Thymus (tissue), 11 donors: ENCODE measurements at regions not wholly inside any gene's neighbourhood (a gene's known extent, or its start where the extent isn't known, plus 50 kb on each side); places are given as distances from the start of the nearest gene placed in this dataset.
A peak's percentile ranks its signal among the peaks of the same experiment; 100 is the strongest.

Experiments
- DNase-seq, 9 donors: peaks; one replicate each; pipeline ENCODE4 v3.0.0-alpha.2; 2013; ENCODE audit warnings: low spot score in 9 of 9, low read depth in 6 of 9, missing footprints in 1 of 9
- H3K27ac ChIP-seq, 2 donors: one replicate each; pipeline ENCODE4 v1.5.1; 2013; ENCODE audit warnings: control low read depth in 1 of 2, low read depth in 1 of 2, low read length in 1 of 2, mild to moderate bottlenecking in 1 of 2, moderate library complexity in 1 of 2
- H3K27me3 ChIP-seq, 2 donors: one replicate each; pipeline ENCODE4 v1.5.1; 2013; ENCODE audit warnings: low read length in 1 of 2; ENCODE audit not compliant: control insufficient read depth in 2 of 2, insufficient read depth in 1 of 2
- H3K36me3 ChIP-seq, 2 donors: one replicate each; pipeline ENCODE4 v1.5.1; 2013; ENCODE audit warnings: low read length in 1 of 2, mild to moderate bottlenecking in 1 of 2, moderate library complexity in 1 of 2; ENCODE audit not compliant: control insufficient read depth in 2 of 2, insufficient read depth in 2 of 2
- H3K4me1 ChIP-seq, 2 donors: one replicate each; pipeline ENCODE4 v1.5.1; 2013; ENCODE audit warnings: low read length in 2 of 2; ENCODE audit not compliant: control insufficient read depth in 2 of 2, insufficient read depth in 2 of 2
- H3K4me3 ChIP-seq, 2 donors: one replicate each; pipeline ENCODE4 v1.5.1; 2013; ENCODE audit warnings: low read length in 2 of 2, control low read depth in 1 of 2, mild to moderate bottlenecking in 1 of 2
- H3K9me3 ChIP-seq, 2 donors: one replicate each; pipeline ENCODE4 v1.5.1; 2013; ENCODE audit warnings: low read length in 1 of 2, mild to moderate bottlenecking in 1 of 2; ENCODE audit not compliant: control insufficient read depth in 2 of 2, insufficient read depth in 1 of 2
- WGBS: extraction: QIAGEN DNeasy Blood & Tissue Kit; methylation state at CpG from one replicate; pipeline ENCODE4 v1.1.7; 2013; 5-methylcytosine and 5-hydroxymethylcytosine counted together
- donor health status: healthy.

- H3K27ac ChIP-seq, result no peak overlapping the region
- WGBS, result 98% methylated on average over 2 of the region's 2 CpGs
- no peak for DNase-seq
- no peaks in the 10 kb centered on the region for H3K36me3 ChIP-seq
- no peak overlapping the region for H3K4me3 ChIP-seq
- H3K27me3 ChIP-seq, result no peaks in the 10 kb centered on the region
- H3K9me3 ChIP-seq, result peaks cover 0 to 5% of the 10 kb centered on the region in 2 donors
- peaks cover 0 to 4% of the 10 kb centered on the region in 2 donors for H3K4me1 ChIP-seq
These were observed 154.1 kb upstream of the MYLIP start for GRCh38 chr6:15974817-15975216.

DNA sequence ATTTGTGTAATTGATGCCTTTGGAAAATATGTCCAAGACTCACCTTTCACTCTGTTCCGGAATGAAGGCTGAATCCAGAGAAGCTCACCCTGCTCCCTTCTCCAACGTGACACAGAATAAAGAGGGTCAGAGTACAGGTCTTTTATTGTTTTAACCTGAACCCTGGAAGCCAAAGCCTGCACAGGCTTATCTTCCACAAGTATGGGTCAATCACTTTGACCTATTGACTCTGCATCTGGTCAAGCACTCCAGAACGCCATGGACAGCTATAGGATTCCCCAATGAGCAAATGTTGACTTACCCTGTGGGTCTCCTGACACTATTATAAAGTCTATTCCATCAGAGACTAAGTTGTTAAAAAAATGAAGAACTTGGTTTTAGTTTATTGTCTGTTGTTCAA, 158.4 kb upstream of the MYLIP start:
- no peaks in the 10 kb centered on the region for H3K27me3 ChIP-seq
- no peaks in the 10 kb centered on the region for H3K4me1 ChIP-seq
- no peak for DNase-seq
- H3K9me3 ChIP-seq, result peaks cover 0 to 5% of the 10 kb centered on the region in 2 donors
- WGBS, result 62% methylated on average over 3 of the region's 3 CpGs
- H3K36me3 ChIP-seq, result no peaks in the 10 kb centered on the region
- no peak overlapping the region for H3K27ac ChIP-seq
- H3K4me3 ChIP-seq, result no peak overlapping the region

DNA sequence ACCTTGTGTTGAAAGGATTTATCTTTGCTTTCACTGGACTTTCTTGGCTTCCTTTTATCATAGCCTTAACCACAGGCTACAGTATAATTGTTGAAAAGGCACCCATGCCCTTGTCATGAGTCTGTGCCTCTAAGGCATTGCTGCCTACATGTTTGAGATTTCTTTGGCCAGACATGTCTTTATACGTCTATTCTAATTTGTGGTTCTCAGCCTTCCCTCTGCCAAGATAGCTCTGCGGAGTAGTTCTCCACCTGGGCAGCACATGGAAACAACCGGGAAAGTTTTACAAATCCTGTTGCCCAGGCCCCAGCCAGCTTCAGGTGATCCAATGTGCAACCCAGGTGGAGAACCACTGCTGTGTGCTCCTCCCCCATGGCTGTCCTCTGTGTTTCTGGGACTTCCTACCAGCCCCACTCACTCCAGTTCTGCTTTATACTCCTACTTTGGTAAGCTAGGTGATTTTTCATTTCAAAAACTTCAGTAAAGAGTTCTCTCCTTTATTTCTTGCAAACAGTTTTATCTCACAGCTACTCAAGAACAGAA, 159.6 kb upstream of the MYLIP start:
- WGBS, result 96% methylated on average over 3 of the region's 3 CpGs

DNA sequence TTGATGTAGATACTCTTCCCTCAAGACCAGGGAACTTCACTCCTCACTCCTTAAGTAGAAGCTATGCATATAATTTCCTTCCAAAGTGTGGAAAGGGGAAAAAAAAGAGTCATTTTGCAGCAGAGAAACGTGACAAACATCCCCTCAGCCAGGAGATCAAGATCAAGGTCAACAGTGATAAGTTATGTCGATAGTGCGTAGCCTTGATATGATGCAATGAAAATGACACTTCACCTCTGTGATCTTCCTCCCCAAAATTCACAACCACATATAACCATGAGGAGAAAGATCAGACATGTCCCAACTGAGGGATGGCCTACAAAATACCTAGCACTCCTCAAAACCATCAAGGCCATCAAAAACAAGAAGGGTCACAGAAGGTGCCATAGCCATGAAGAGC, 160.4 kb upstream of the MYLIP start:
- Histone ChIP-seq H3K9me3 (peaks cover 0 to 2% of the 10 kb centered on the region in 2 donors), H3K27ac (no peak overlapping the region), H3K36me3 (no peaks in the 10 kb centered on the region), H3K4me3 (no peak overlapping the region), H3K27me3 (no peaks in the 10 kb centered on the region), H3K4me1 (no peaks in the 10 kb centered on the region)
- 65% methylated on average over 3 of the region's 3 CpGs for WGBS
- no peak for DNase-seq

More for the DNA sequence above, 159.6 kb upstream of the MYLIP start:
- H3K4me3 ChIP-seq, result no peak overlapping the region
- no peak for DNase-seq
- H3K36me3 ChIP-seq, result no peaks in the 10 kb centered on the region
- no peaks in the 10 kb centered on the region for H3K4me1 ChIP-seq
- peaks cover 0 to 5% of the 10 kb centered on the region in 2 donors for H3K9me3 ChIP-seq
- no peak overlapping the region for H3K27ac ChIP-seq
- no peaks in the 10 kb centered on the region for H3K27me3 ChIP-seq

DNA sequence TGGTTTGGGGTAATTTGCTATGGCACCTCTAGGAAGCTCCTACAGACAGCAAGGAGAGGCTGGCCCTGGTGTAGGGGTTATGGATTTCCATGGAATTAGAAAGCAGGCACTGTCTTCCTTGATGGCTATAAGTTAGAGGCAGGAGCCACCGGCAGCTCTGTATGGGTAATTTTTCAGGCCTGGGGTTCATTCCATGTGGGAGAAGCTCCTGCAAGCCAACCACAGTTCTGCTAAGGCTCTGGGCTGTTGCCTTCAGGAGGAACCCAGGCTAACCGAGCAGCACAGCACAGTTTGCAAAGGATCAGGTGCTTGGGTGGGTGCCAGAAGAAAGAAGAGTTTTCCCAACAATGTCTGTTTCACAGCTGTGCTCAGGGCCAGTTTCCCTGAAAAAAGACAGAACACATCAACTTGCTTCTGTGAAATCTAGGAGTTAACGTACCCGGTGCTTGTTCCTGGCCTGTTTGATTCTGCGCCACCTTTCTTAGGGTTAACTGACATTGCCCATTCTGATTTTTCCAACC, 162.8 kb upstream of the MYLIP start:
- Histone ChIP-seq H3K27ac (no peak overlapping the region), H3K36me3 (no peaks in the 10 kb centered on the region), H3K4me3 (no peak overlapping the region), H3K9me3 (no peaks in the 10 kb centered on the region), H3K4me1 (no peaks in the 10 kb centered on the region), H3K27me3 (no peaks in the 10 kb centered on the region)
- no peak for DNase-seq
- 97% methylated on average over 5 of the region's 5 CpGs for WGBS

DNA sequence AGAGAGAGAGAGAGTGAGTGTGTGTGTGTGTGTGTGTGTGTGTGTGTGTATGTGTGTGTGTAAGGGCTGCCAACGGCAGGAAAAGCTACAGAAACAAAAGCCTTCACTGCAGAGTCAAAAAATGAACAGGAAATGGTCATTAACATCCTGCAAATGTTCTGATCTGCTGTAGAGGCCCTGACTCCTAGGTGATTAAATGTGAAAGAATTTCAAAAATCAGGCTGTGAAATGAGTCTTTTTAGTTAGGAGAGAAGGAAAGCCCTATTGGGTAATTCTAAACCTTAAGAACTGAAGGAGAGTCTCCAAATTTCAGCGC, 166.5 kb upstream of the MYLIP start:
- peak in 1 of 9 donors; percentile 26 for DNase-seq
- Histone ChIP-seq H3K9me3 (no peaks in the 10 kb centered on the region), H3K27ac (no peak overlapping the region), H3K36me3 (no peaks in the 10 kb centered on the region), H3K4me1 (no peaks in the 10 kb centered on the region), H3K27me3 (no peaks in the 10 kb centered on the region), H3K4me3 (no peak overlapping the region)
- 49% methylated on average over 2 of the region's 2 CpGs for WGBS

- no peak overlapping the region for H3K27ac ChIP-seq
These were observed 167.0 kb upstream of the MYLIP start for GRCh38 chr6:15961635-15962448.

DNA sequence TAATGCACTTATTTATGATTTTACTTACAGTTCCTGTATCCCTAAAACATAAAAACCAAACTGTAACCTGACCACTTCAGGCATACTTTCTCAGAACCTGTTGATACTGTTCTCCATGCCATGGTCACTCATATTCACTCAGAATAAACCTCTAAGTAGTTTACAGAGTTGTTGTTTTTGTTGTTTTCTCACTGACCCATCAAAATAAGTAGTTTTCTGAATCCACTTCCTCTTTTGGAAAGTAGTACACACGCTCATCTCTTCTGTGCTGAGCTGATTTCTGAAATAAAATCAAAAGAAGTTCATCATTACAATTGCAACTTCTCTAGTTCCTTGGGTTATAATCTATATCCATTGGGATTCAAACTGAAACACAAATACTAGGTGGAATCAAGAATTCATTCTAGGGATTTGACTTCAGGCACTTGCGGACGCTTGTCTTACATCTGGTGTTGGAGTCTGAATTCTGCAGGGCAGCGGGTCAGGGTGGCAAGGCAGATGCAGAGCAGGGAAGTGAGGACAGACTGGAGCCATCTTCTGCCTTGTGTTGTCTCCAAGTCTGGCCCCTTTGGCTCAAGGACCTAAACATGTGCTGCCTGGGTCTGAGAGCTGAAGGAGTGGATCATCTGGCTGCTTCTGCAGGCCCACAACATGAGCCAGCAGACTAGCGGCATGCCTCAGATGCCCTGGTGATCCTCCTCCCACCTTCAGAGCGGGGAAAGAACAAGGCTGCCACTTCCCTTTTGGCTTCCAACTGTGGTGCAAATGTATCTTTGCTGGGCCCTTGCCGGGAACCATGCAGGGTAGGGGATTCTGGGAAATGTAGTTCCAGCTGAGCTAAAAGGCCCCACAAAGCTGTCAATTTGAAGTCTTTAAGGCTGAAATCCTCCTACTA, 167.9 kb upstream of the MYLIP start:
- H3K4me1 ChIP-seq, result no peaks in the 10 kb centered on the region
- no peaks in the 10 kb centered on the region for H3K27me3 ChIP-seq
- H3K36me3 ChIP-seq, result no peaks in the 10 kb centered on the region
- WGBS, result 78% methylated on average over 7 of the region's 7 CpGs
- DNase-seq, result no peak
- H3K4me3 ChIP-seq, result no peak overlapping the region
- H3K9me3 ChIP-seq, result no peaks in the 10 kb centered on the region
- no peak overlapping the region for H3K27ac ChIP-seq

More at GRCh38 chr6:15961635-15962448, 167.0 kb upstream of the MYLIP start:
- Histone ChIP-seq H3K36me3 (no peaks in the 10 kb centered on the region), H3K4me1 (no peaks in the 10 kb centered on the region), H3K27me3 (no peaks in the 10 kb centered on the region), H3K9me3 (no peaks in the 10 kb centered on the region), H3K4me3 (no peak overlapping the region)
- peak in 1 of 9 donors; percentile 10 for DNase-seq
- 95% methylated on average over 3 of the region's 3 CpGs for WGBS
